GM12865 (cell line): ENCODE measurements at regions not wholly inside any gene's neighbourhood (a gene's known extent, or its start where the extent isn't known, plus 50 kb on each side); places are given as distances from the start of the nearest gene placed in this dataset.
"Not testable (repeated sequence)": the region's sequence is repeated elsewhere in the genome, so short reads cannot be mapped to it uniquely, and the experiment has no call there.

Experiments used
- DNase-seq: peaks from one replicate; pipeline ENCODE4 v3.0.0; 2010; ENCODE audit warnings: low read depth
- H3K4me3 ChIP-seq: 2 replicates; pipeline ENCODE4 v1.5.1; 2011; ENCODE audit warnings: mild to moderate bottlenecking, low read depth, low read length, control low read depth
- TF ChIP-seq, protein P1 (sequence below): IDR thresholded peaks from 2 replicates; pipeline ENCODE4 v1.5.1; 2011; ENCODE audit warnings: low read length, control low read depth, low read depth, inconsistent platforms; ENCODE audit not compliant: insufficient read depth; ENCODE audit errors: missing control alignments

- DNase-seq = no peak
Observed at GRCh38 chrX:96102997-96103396, 581.6 kb upstream of the DIAPH2 start.

GRCh38 chrX:96112689-96113088, 572.0 kb upstream of the DIAPH2 start:
- no peak for DNase-seq
- no peak overlapping the region for H3K4me3 ChIP-seq
- TF ChIP-seq, protein P1, sequence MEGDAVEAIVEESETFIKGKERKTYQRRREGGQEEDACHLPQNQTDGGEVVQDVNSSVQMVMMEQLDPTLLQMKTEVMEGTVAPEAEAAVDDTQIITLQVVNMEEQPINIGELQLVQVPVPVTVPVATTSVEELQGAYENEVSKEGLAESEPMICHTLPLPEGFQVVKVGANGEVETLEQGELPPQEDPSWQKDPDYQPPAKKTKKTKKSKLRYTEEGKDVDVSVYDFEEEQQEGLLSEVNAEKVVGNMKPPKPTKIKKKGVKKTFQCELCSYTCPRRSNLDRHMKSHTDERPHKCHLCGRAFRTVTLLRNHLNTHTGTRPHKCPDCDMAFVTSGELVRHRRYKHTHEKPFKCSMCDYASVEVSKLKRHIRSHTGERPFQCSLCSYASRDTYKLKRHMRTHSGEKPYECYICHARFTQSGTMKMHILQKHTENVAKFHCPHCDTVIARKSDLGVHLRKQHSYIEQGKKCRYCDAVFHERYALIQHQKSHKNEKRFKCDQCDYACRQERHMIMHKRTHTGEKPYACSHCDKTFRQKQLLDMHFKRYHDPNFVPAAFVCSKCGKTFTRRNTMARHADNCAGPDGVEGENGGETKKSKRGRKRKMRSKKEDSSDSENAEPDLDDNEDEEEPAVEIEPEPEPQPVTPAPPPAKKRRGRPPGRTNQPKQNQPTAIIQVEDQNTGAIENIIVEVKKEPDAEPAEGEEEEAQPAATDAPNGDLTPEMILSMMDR = no peak

More at GRCh38 chrX:96102997-96103396, 581.6 kb upstream of the DIAPH2 start:
- no peak overlapping the region for H3K4me3 ChIP-seq
- TF ChIP-seq, protein P1 = no peak

GRCh38 chrX:96126182-96126581, 558.5 kb upstream of the DIAPH2 start:
- no peak overlapping the region for H3K4me3 ChIP-seq
- no peak for DNase-seq
- TF ChIP-seq, protein P1 = no peak

DNA sequence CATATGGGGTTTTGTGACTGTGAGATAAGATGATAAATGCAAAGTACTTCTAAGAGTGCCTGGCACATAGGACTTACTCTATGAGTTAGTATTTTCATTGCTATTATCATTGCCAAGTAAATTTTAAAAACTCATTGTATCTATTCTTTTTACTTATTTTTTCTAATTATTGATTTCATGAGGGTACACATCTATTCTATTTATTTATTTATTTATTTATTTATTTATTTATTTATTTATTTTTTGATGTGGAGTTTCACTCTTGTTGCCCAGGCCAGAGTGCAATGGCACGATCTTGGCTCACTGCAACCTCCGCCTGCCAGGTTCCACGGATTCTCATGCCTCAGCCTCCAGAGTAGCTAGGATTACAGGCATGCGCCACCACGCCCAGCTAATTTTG, 556.6 kb upstream of the DIAPH2 start:
- not testable (repeated sequence) for H3K4me3 ChIP-seq, DNase-seq

DNA sequence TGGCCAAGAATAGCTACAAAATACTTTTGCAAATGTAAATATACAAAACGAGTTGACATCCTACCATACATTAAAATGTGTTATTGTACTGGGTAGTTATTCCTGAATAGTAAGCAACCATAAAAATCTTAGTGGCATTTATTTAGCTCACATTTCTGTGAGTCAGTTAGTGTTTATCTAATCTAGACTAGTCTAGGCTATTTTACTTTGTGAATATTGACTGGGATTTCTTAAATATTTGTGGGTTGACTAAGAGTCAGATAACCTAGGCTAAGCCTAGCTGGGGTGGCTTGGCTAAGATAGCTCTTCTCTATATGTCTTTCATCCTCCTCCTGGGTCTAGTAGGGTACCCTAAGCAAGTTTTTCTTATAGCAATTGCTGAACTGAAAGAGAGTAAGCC, 543.8 kb upstream of the DIAPH2 start:
- H3K4me3 ChIP-seq = no peak overlapping the region
- no peak for DNase-seq
- TF ChIP-seq, protein P1 = no peak

- TF ChIP-seq, protein P1 = no peak
- no peak overlapping the region for H3K4me3 ChIP-seq
- DNase-seq = no peak
Observed at GRCh38 chrX:96147681-96148080, 537.0 kb upstream of the DIAPH2 start.

GRCh38 chrX:96170626-96171025, 514.0 kb upstream of the DIAPH2 start:
- TF ChIP-seq, protein P1 = no peak
- no peak overlapping the region for H3K4me3 ChIP-seq
- no peak for DNase-seq
